SH-SY5Y (cell line): ENCODE measurements at regions not wholly inside any gene's neighbourhood (a gene's known extent, or its start where the extent isn't known, plus 50 kb on each side); places are given as distances from the start of the nearest gene placed in this dataset.

Experiments
- GATA2 ChIP-seq: IDR thresholded peaks from 2 replicates; pipeline ENCODE4 v1.6.1; 2011; ENCODE audit warnings: mild to moderate bottlenecking, low read depth, low read length
- GATA3 ChIP-seq: IDR thresholded peaks from 2 replicates; pipeline ENCODE4 v1.6.1; 2011; ENCODE audit warnings: low read depth, mild to moderate bottlenecking, low read length, moderate library complexity

DNA sequence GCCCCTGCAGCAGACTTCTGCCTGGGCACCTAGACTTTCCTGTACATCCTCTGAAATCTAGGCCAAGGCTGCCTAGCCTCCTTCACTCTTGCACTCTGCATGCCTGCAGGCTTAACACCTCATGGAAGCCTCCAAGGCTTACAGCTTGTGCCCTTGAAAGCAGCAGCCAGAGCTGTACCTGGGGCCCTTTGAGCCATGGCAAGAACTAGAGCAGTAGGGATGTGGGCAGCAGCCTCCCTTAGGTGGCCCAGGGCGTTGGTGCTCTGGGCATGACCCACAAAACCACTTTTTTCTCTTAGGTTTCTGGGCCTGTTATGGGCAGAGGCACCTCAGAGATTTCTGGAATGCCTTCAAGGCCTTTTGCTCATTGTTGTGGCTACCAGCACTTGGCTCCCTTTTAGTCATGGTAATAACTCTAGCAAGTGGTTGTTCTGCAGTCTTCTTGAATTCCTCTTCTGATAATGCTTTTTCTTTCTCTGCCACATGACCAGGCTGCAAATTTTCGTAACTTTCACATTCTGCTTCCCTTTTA, 606.2 kb downstream of the TLE4 start:
- TF ChIP-seq GATA2 (no peak), GATA3 (no peak)

DNA sequence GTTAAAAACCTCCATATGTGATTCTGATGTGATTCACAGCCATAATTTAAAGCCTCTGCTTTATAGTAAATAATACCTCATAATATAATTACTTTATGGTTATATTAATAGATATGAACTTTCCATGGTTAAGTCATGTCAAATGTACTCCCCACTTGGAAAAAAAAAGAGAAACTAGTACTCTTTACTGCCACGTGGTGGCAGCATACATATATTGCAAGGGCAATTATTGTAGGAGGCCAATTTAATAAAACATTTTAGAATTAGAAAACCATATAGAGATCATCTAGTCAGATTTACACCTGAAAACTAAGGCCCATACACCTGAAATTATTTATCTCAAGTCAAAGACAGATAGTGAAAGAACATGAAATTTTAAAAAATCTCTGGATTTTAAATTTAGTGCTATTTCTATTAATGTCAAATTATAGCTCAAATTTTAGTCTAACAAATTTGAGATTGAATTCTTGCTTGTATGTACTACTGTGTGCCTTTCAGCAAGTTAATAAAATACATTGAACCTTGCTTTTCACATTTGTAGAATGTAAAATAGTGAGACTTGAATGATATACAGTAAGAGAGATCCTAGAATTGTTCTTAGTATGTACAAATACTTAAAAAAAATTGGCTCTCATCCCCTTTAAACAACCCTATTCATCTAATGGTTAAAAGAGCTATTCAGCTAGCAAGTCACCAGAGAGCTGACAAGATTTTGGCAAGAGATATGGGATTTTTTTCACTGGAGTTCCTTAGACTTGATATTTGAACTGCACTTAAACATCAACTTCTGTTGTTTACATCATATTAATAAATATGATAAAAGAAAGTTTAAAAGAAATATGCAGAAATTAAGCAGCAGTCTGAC, 603.8 kb downstream of the TLE4 start:
- TF ChIP-seq GATA2 = no peak
- no peak for TF ChIP-seq GATA3

DNA sequence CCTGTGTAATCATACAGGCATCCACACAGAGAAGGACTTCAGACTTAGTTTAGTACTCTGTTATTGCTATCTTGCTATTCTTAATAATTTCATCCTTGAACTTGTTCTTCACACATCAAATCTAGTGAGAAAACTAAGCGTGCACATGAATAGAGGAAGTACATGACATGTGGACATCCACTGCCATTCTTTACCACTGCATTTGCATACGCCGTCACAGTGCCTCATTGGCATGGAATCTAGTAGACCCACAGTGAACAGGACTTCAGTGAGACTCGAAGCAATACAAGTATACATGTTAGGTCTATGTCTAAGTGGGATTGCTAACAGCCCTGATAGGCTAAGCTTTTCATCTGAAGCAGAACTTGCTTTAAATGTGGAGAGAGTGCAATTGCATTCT, 592.1 kb downstream of the TLE4 start:
- TF ChIP-seq GATA3 = no peak
- no peak for TF ChIP-seq GATA2

DNA sequence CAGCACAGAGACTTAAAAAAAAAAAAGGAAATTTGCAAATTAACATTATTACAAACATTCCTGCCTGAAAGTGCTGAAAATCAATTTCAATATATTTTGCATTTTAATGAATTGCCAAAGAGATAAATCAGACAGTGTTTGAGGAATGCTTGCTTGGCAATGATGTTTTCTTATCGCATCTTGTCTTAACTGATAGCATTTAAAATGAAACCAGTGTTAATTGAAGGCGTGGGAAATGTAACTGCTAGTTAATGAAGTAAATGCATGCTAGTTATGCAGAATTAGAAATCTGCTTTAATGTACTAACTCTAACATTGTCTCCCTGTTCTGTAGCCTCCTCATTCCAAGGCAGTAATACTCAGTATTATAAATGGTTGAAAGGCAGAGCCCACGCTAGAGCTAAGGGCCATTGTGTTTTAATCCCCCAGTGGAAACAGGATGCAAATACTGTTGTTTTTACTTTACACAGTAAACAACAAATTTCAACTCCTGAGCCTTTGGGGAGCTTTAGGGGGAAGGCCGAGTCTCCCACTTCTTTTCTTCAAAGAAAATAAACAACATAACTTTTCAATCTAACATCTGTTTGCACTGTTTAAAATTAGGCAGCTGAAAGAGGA, 586.9 kb downstream of the TLE4 start:
- no peak for TF ChIP-seq GATA3
- no peak for TF ChIP-seq GATA2

DNA sequence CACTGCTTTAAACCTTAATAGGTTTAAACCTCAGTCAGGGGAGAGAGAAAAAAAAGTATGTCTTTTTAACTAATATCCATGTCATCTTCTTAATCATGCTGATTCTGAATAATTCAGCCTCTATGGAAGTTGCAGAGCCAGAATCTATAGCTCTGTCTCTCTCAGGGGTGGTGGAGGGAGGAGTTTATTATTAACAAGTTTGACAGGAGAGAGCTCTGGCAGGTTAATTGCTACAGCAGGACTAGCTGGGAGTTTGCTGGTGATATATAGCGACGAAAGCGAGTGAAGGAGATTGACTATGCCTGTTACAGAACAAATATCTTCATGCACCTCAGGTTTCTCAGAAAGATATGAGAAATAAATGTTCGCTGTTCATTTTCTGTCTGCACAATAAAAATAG, 586.4 kb downstream of the TLE4 start:
- TF ChIP-seq GATA3 = no peak
- no peak for TF ChIP-seq GATA2

DNA sequence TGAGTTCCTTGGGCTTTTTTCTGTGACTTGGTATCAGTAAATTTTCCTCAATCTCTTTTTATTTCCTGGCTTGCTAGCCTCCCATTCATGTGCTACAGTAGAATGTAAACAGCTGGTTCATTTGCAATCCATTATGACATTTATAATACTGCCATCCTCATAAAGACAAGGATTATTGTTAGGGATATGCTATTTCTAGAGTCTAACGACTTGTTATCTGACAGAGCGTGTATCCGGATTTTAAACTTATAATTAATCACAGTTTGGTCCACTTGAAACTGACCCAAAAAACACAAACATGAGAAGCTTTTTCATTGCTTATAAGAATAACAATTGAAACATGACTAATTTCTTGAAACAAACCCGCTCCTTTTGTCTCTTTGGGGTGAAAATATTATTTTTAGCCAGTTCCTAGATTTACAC, 585.8 kb downstream of the TLE4 start:
- TF ChIP-seq GATA3 (no peak), GATA2 (no peak)

DNA sequence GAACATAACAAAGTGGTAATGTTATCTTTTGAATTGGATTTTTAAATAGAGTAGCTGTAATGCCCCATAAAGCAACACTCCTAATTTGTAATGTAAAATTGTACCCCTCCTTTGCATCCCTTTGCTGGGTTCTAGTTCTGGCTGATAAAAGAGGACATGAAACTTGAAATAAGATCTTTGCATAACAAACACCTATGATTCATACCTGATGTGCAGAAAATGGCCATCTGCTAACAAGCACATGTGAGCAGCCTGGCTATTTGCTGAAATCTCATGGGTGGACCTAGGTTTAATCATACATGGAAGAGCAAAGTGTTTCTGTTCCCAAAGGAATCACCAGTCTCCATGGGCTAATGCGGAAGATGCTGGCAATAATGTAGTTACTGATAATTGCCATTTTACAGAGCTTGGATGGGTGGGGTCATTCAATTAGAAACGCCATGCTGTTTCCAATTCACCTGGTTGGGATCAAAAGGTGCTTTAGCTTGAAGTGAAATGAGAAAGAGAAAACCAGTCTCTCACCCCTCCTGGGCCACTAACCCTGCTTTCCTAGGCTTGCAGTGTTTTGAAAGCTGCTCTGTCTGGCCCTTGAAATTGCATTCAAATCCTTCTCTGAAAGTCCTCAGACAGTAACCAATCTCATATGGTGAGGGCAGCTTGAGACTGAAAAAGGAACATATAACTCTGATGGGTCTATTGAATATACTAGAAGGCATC, 585.1 kb downstream of the TLE4 start:
- no peak for TF ChIP-seq GATA2
- TF ChIP-seq GATA3 = no peak

DNA sequence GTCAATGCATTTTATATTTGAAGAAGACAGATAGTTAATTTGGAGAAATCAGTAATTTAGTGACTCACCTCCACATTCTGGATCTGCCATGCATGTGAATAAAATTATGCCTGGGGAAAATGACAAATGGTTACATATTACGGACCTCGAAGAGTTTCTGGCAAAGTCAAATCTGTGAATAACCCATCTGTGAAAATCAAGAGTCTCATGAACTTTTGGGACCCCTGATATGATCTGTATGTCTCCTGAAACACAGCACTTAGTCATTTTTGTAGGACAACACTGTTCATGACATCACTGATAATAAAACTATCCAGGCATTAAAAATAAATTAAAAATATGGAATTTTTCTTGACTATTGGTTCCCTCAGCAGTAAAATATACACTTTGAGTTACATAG, 584.5 kb downstream of the TLE4 start:
- TF ChIP-seq GATA3 (no peak), GATA2 (no peak)

DNA sequence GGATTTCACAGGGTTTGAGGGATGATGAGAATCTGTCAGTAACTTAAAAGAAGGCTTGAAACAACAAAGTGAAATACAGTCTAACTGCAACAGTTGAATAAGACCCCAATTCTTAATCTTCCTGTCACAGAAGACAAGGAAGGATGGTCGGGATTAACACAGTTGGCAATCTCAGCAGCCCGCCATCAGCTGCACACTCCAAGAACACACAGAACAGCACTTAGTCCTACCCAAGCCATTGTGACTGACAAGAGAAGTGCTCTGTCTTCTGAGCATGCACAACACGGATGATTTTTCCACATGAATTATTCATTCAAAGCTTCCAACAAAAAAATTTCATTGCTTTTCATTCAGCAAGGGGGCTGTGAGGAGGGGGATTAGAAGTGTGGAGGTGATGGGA, 576.1 kb downstream of the TLE4 start:
- TF ChIP-seq GATA3 (no peak), GATA2 (no peak)

DNA sequence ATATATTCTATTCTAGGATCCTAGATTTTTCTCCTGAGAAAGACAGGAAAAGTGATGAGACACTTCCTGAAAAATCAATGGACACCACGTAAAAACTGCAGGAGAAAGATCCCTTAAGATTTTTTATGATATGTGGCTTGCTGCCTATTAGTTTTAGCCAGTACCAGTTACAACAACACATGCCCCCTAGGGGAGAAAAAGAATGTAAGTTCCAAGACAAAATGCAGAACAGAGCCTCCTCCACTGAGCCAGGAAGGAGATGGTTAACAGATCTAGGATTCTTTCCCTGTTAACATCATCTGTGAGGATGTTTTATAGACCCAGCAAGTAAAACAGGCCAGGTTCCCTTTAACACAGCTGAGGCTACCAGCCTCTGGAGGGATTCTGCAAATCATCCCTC, 574.7 kb downstream of the TLE4 start:
- TF ChIP-seq GATA2 = no peak
- no peak for TF ChIP-seq GATA3

DNA sequence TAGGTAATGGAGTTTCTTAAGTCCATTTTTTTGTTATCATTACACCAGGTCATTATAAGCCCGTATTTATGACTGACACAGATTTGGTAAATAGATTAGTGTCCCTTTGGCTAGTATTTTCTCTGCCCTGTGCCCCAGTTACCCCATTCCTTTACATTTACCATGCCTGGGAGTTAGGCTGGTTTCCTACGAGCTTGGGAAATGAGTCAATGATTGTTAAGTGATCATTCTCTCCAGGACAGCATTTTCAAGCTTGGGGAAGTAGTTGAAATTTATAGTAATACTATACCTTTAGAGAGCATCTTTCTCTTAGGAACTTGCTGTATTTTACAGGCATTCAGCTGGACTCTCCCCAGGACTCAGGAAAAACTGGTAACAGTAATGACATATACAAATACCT, 573.1 kb downstream of the TLE4 start:
- TF ChIP-seq GATA2 = no peak
- no peak for TF ChIP-seq GATA3

DNA sequence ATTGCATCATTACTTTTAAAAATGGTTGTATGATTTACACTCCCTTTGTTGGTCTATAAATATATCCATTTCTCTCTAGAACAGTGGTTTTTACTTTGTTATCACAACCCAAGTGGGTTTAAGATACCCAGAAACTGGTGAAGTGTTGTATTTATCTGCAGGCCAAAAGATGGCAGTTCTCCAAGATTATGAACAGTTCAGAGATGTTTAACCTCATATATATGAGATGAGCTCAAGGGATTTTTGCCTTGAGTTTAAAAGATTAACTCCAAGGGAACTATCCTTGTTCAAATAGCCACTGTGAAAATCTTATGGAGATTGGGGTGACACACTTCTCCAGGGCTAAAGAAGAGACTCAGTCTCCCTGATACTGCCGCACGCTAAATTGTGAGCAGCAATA, 572.6 kb downstream of the TLE4 start:
- no peak for TF ChIP-seq GATA2
- no peak for TF ChIP-seq GATA3

DNA sequence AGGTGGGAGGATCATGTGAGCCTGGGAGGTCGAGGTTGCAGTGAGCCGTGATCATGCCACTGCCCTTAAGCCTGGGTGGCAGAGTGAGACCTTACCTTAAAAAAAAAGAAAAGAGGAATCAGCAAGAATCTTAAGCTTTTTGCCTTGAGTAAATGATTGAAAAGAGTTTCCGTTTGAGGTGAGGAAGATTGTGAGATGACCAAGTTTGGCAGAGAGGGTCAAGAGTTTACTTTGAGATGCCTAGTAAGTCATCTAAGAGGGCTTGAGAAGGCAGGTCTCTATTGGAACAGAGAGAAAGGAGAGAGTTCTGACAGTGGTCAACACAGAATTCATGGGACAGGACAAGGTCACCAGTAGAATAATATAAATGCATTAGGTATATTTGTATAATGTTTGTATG, 572.1 kb downstream of the TLE4 start:
- TF ChIP-seq GATA2 (no peak), GATA3 (no peak)

DNA sequence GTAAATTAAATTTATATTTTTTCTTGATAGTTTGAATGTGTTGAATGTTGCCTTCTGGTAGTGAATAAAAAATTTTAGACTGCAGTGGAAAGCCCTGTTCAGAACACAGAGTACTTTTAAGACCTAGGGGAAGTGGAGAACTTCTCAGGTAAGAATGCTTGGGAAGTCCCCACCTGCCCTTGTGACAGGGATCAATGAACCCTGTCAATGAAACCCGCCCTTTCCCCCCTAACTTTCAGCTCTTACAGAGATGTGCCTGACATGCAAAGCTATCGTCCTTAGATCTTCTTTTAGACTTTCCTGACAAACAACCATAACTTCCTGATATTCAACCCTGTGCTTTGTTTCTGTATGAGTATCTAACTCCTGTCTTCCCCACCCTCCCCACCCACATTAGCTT, 562.7 kb downstream of the TLE4 start:
- TF ChIP-seq GATA2 (no peak), GATA3 (no peak)
